Medulla oblongata (tissue), 1 donor: ENCODE measurements at regions not wholly inside any gene's neighbourhood (a gene's known extent, or its start where the extent isn't known, plus 50 kb on each side); places are given as distances from the start of the nearest gene placed in this dataset.
"Not testable (repeated sequence)": the region's sequence is repeated elsewhere in the genome, so short reads cannot be mapped to it uniquely, and the experiment has no call there.

Experiments
- DNase-seq: peaks from one replicate; pipeline ENCODE4 v3.0.0-alpha.2; 2015; ENCODE audit errors: extremely low spot score

DNA sequence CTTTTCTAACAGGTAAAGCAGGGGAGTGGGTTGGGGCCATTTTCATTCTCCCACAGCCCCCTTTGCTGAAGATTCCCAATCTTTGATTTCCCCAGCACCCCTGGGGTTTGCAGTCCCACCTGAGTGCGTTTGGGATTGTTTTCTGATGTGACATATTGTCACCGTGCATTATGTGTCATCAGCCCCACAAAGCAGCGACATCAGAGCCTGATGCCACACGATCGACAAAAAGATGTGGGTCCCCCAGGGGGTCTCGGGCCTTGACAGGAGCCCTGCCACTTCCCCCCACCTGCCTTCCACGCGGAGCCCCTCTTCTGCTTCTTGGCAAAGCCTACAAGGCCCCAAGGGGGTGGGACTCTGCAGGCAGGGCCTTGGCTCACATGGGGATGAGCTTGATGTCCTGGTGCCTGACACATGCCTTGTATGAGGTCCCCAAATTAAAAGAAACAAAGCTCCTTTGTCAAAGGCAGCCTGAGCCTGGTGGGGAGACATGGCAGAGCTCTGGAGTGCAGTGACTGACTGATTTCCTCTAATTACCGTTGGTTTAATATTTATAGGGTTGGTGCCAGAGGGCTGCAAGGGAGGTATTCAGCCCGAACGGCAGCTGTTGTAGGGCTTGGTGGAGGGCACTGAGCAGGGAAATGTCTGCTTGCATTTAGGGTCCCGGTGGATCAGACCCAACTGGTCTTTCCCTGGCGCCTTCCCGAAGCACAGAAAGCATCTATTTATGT, 149.2 kb downstream of the MIAT start:
- no peak for DNase-seq

DNA sequence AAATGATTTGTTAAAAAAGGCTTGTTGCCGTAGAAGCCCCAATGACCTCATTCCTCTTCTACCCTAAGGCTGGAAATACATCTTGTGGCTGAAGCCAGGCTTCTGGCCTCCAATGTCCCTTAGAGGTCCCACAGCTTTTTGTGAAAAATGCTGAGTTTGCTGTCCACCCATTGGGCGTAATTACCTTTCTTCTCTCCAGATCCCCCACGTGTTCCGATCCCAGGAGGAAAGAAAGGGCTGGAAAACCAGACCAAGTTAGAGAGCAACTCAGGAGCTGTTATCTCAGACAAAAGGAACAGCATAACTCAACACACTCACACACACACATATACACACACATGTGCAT, 154.2 kb downstream of the MIAT start:
- DNase-seq: no peak

- no peak for DNase-seq
These were observed 155.3 kb downstream of the MIAT start for GRCh38 chr22:26812731-26813130.

DNA sequence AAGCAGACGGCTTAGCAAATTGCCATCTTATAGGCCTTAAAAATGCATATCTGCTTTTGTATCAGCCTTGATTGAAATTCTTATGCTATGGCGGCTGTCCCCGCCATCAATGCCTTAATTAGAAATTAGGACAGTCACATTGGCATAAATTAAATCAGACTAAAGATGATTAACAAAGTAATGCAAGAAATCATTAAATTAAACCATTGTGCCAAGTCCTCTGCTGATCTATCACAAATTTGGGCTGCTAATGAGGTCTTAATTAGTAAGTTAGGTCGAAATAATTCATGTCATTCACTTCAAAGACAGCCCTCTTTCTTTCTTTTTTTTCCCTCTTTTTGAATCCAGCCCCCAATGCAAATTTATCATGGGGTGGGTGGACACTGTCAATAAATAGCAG, 159.3 kb downstream of the MIAT start:
- DNase-seq: no peak

DNA sequence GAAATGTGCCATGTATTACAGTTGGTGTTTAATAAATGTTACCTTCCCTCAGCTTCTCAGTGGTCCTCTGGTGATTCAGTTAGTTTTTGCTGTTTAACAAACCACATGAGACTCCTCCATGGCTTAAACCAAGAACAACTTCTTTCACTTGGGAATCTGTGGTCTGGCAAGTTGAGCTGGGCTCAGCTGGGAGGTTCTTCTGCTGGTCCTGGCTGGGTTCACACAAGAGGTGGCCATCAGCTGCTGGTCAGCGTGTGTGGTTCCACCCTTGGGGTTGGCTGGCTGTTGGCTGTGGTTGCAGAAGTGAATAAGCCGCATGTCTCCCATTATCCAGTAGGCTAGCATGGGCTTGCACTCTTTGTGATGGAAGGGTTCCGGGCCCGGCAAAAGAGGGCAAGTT, 160.5 kb downstream of the MIAT start:
- DNase-seq: no peak

DNA sequence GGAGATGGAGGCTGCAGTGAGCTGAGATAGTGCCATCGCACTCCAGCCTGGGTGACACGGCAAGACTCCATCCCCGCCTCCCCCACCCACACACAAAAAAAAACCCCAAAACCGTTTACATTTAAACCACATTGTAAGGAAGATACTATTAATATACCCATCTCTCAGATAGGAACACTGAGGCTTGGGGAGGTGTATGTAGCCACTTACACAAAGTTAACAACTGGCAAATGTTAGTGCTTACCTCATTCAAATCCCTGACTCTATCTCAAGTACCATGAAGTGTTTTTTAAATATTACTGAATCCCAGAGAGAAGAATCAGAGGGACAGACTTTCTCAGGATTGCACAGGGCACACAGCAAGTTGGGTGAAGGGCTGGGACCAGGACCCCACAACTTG, 164.5 kb downstream of the MIAT start:
- no peak for DNase-seq

DNA sequence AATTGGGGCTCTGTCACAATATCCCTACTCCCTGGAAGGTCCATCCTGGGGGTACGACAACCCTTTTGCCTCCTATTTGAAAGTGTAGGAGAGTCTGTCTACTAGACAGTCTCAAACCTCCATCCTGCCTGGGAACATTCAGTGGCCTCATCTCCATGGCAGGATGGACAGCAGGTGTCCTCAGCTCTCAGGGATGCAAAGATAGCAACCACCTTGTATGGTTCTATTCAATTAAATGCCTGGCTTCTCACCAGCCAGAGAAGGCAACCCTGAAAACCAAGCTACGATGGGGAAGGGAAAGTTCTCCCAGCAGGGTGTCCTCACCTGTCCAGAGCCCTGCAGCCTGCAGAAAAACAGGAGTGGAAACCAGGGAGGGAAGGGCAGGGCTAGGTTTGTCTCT, 164.9 kb downstream of the MIAT start:
- DNase-seq: no peak

GRCh38 chr22:26823966-26824365, 166.6 kb downstream of the MIAT start:
- DNase-seq: no peak

DNA sequence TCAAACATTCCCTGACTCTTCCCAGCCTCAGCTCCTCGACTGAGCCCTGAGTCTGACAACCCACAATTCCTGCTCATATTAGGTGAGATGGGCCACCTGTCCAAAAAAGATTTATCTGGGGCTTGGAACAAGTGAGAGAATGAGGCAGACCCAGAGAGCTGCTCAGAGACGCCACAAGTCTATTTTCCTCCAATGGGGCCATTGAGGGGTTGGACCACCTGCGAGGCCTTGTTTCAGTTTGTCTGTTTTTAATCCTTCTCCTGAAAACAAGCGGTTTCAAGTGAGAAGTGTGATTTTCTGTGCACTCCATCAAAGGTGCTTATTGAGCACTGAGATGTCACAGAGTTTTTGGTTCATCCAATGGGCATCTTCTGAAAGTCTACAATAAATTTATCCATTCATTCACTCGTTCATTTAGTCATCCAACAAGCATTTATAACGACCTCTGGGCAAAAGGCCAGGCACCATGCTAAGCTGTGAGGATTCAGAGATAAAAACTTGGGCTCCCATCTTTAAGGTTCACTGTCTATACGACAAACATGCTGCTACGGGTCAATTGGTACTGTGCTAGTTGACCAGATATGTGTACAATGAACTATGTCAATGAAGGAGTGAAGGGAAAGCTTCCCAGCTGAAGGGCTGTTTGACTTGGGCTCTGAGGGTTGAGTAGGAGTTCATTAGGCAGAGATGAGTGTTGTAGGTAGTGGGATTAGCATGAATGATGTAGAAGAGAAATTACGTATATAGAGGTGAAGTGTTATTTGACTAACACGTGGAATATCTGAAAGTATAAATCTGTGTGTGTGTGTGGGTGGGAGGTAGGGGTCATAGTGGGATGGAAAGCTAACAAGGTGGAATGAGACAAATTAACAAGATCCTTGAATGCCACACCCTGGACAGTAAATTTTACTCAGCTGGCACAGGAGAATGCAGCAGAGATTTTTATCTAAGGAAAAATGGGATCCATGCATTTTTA, 168.9 kb downstream of the MIAT start:
- no peak for DNase-seq

GRCh38 chr22:26827611-26828010, 170.2 kb downstream of the MIAT start:
- DNase-seq: no peak

- no peak for DNase-seq
These were observed 170.9 kb downstream of the MIAT start for GRCh38 chr22:26828311-26828710.

GRCh38 chr22:26830837-26831236, 173.4 kb downstream of the MIAT start:
- no peak for DNase-seq

GRCh38 chr22:26835023-26835422, 177.6 kb downstream of the MIAT start:
- DNase-seq: no peak

DNA sequence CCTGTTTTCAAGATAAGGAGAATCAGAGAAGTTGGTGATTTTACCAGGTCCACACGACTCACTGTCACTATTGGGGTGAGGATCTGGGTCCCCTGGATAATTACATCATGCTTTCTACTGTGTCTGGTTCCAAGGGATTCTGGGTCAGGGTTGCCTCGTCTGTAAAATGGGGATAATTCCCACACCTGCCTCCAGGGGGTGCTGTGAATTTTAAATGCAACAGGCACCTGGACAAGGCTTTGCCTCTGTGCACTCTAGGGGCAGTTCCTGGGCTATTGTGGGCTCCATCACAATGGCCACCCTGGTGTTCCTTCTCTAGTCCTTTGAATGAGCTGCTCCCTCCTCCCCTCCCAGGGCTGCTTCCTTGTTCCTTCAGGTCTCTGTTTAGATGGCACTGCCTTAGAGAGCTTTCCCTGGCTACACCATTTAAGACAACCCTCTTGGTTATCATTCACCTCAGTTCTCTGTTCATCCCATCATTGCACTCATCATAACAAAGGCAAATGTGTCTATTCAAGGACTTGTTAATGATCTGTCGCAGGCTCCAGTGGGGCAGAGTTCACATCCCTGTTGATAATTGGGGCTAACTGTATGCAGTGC, 178.6 kb downstream of the MIAT start:
- DNase-seq: peak; percentile 15

DNA sequence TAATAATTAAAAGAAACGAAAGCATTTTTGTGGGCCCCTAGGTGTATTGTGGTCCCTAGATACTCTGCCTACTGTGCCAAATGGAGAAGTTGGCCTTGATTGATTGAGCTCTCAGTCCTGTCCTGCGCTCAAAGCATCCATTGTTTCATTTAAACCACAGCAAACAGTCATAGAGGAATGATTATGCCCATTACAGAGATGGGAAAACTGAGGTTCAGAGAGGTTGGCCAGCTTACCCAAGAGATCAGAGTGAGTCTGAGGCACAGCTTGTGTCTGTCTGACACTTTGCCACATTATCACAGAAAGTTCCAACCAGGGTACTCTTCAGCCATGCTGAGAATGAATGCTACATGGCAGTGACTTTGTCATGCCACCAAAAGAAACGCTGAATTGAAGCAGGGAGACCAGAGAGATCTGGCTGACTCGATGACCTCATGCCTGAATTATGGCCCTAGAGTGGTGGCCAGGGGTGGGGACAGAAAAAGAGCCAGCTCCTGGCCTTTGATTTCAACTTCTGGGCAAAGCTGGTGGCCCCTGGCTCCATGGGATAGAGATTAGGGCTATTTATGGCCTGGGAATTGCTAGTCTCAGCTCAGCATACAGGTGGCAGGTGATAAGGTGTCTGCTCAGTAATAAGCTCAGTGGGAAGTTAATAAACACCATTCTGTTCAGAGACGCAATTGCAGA, 180.5 kb downstream of the MIAT start:
- DNase-seq: no peak

DNA sequence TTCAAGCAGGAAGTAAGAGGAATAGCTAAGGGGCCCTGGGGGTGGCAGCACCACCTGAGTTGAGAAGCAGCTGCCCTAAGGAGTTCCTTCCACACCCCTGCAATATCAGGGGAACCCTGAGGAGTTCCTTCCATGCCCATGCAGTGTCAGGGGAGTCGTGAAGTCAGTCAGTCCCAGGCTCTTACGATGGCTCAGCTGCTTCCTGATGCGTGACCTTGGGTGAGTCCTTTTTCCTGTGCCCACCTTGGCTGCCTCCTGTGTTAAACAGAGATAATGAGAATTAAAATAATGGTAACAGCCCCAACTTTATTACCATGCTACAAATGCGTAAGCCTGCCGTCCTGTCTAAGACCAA, 181.1 kb downstream of the MIAT start:
- DNase-seq: no peak

GRCh38 chr22:26839216-26839615, 181.8 kb downstream of the MIAT start:
- no peak for DNase-seq

DNA sequence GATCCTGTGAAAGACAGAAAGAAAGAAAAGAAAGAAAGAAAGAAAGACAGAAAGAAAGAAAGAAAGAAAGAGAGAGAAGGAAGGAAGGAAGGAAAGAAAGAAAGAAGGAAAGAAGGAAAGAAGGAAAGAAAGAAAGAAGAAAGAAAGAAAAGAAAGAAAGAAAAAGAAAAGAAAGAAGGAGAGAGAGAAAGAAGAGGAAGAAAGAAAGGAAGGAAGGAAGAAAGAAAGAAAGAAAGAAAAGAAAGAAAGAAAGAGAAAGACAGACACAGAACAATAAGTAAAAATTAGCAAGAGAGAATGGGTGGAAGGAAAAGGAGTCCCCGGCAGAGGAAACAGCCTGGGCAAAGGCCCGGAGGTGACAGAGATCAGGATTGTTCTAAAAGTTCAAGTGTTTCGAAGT, 183.4 kb downstream of the MIAT start:
- DNase-seq: not testable (repeated sequence)

DNA sequence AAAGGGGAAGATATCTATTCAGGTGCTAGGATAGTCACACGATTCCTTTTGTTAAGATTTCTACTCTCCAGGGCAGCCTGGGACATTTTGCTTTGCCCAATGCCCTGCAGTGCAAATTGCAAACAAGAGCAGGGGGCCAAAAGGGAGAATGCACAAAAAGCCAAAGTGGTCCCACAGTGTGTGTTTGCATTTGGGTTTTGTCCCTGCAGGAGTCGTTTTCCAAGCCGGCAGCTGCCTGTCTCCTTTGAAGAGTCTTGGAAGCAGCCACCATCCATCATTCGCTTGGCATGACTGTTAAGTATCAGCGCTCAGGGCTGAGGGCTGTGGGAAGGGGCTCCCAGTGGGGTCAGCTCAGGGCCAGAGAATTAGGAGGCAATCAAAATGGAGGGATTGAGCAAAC, 184.7 kb downstream of the MIAT start:
- DNase-seq: no peak

GRCh38 chr22:26845021-26845743, 187.8 kb downstream of the MIAT start:
- DNase-seq: peak; percentile 43

GRCh38 chr22:26846076-26846475, 188.7 kb downstream of the MIAT start:
- DNase-seq: no peak

DNA sequence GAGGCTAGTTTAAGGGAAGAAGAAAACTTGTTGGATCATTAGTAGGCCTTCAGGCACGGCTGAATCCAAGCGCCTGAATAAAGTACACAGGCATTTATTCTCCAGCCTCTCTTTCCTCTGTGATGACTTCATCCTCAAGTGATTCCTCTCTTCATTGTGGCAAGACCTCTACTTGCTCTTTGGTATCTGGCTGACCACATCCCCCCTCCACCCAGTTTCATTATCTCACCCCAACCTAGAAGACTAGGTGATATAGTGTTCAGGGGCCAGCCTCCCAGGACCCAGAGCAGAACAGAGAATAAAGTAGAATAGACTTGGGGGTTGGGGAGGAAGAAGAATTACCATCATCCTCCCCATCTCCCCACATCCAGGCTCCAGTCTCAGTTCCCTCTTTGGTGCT, 189.3 kb downstream of the MIAT start:
- peak; percentile 5 for DNase-seq
